Spleen (tissue), 7 donors: ENCODE measurements at regions not wholly inside any gene's neighbourhood (a gene's known extent, or its start where the extent isn't known, plus 50 kb on each side); places are given as distances from the start of the nearest gene placed in this dataset.

ENCODE experiments used
- POLR2A ChIP-seq, 3 donors: fragments of 450-650 bp; IDR thresholded peaks; one replicate each; pipeline ENCODE4 v1.5.1; 2017; ENCODE audit warnings: antibody characterized with exemption in 3 of 3, mild to moderate bottlenecking in 1 of 3
- TF ChIP-seq, protein P1 (sequence below), 11 experiments: fragments of 200-600 bp in 7 of 11; fragments of 450-650 bp in 4 of 11; sonication (generic) in 4 of 11; IDR thresholded peaks in 8 of 11; conservative IDR thresholded peaks in 3 of 11; 1 replicate in 7 of 11; 2 replicates in 4 of 11; pipeline versions ENCODE4 v1.4.0 to v1.8.0; 2016 to 2021; ENCODE audit warnings: antibody characterized with exemption in 11 of 11, inconsistent platforms in 4 of 11, mild to moderate bottlenecking in 1 of 11
- donor health status: DM: no; HTN: no; CAD: no; lungs with moderate emphysema.
- donor health status: DM: no; HTN: no; CAD: no.
- donor health status: DM: no; HTN: no; CAD: no.

DNA sequence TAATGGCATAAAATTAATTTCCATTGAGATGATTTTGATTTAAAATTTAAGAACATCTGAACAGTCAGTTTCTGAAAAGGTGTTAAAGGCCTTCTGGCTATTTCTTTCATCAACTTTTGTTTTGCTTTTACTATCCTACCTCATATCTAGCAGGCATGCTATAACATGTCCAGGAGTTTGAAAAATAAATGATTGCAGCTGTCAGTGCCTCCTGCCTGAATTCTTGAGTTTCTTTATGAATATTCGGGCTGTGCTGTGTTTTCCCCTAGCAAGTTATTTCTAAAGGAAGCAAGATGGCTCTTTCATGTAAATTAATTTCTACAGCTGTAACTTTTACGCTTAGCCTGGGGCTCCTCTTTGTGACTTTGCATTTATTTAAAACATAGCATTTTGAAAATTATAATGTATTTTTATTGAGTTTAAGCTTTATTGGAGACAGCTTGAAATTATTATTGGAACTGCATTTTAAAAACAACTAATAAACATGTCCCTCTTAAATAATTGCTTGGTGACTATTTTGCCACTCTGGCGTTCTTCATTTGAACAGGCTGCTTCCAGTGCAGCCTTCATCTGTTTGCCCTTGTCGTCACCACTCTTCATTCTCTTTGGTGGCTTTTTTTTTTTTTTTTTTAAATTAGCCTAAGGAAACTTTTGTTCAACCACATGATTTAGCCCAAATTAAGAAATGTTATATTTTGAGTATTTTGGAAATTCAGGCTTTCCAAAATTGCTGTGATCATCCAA is 1083.4 kb upstream of the LRRN3 start:
- TF ChIP-seq, protein P1, sequence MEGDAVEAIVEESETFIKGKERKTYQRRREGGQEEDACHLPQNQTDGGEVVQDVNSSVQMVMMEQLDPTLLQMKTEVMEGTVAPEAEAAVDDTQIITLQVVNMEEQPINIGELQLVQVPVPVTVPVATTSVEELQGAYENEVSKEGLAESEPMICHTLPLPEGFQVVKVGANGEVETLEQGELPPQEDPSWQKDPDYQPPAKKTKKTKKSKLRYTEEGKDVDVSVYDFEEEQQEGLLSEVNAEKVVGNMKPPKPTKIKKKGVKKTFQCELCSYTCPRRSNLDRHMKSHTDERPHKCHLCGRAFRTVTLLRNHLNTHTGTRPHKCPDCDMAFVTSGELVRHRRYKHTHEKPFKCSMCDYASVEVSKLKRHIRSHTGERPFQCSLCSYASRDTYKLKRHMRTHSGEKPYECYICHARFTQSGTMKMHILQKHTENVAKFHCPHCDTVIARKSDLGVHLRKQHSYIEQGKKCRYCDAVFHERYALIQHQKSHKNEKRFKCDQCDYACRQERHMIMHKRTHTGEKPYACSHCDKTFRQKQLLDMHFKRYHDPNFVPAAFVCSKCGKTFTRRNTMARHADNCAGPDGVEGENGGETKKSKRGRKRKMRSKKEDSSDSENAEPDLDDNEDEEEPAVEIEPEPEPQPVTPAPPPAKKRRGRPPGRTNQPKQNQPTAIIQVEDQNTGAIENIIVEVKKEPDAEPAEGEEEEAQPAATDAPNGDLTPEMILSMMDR (IDR thresholded peaks at IDR 0.05 in 8 of 11, conservative IDR thresholded peaks at IDR 0.05 in 3 of 11) = no peak
- no peak for TF ChIP-seq POLR2A (IDR thresholded peaks at IDR 0.05)
